ENCODE measurements at regions not wholly inside any gene's neighbourhood (a gene's known extent, or its start where the extent isn't known, plus 50 kb on each side); places are given as distances from the start of the nearest gene placed in this dataset.
A peak's percentile ranks its signal among the peaks of the same experiment; 100 is the strongest.

GRCh38 chr6:21986703-21987102, 310.1 kb downstream of the PRL start:
- POLR2A ChIA-PET, result no interaction called here
- DNase-seq, result no peak
- peak overlapping the region; percentile 90 to 94 for H3K27ac ChIP-seq (ENCODE audit: low read depth in 2 of 2, low read length in 1 of 2)
- WGBS (ENCODE audit: low lambda C conversion rate), result 73% methylated on average over 6 of the region's 6 CpGs
- peaks cover 8% of the 10 kb centered on the region for H3K79me2 ChIP-seq (ENCODE audit: insufficient read depth)
- peaks cover 13% of the 10 kb centered on the region for H3F3A ChIP-seq (replicated peaks; ENCODE audit: insufficient read depth)
- H3K4me2 ChIP-seq, result peak overlapping the region; percentile 61
- no peaks in the 10 kb centered on the region for H3K36me3 ChIP-seq (replicated peaks in 1 of 2; ENCODE audit: control insufficient read depth in 1 of 2, insufficient read depth in 2 of 2, low read length in 1 of 2)
- no peaks in the 10 kb centered on the region for H3K9me2 ChIP-seq
- H3K4me3 ChIP-seq (ENCODE audit: low read depth in 2 of 2, low read length in 1 of 2), result no peak overlapping the region
- H2AFZ ChIP-seq (ENCODE audit: low read depth), result no peak overlapping the region
- CTCF ChIA-PET, result interaction anchor here (0.9 kb wide), 1 partner anchor 23 kb away, joined by 3 read pairs; no protein-coding TSS in a partner anchor
- H4K20me1 ChIP-seq (ENCODE audit: insufficient read depth), result no peaks in the 10 kb centered on the region
- H3K27me3 ChIP-seq (ENCODE audit: insufficient read depth), result no peaks in the 10 kb centered on the region
- H3K9ac ChIP-seq, result peak overlapping the region; percentile 38; the same call in 1 of the 2 replicates
- H3K4me1 ChIP-seq (ENCODE audit: control insufficient read depth in 1 of 2, insufficient read depth in 2 of 2, low read depth in 1 of 2, low read length in 1 of 2), result peaks cover 28 to 32% of the 10 kb centered on the region in 2 experiments
- no peak for TF ChIP-seq SMC3 (IDR thresholded peaks at IDR 0.05; ENCODE audit: low read depth, low read length)
- no peak for TF ChIP-seq SIN3A (IDR thresholded peaks at IDR 0.05; ENCODE audit: borderline replicate concordance, low read depth, low read length)
- TF ChIP-seq EP300 (IDR thresholded peaks at IDR 0.05; ENCODE audit: borderline replicate concordance in 1 of 2, low read depth in 1 of 2, low read length in 1 of 2), result no peak
- no peak for TF ChIP-seq ZBTB33 (IDR thresholded peaks at IDR 0.05; ENCODE audit: borderline replicate concordance, low read depth)
- no peak for TF ChIP-seq RFX5 (IDR thresholded peaks at IDR 0.05; ENCODE audit: low read length)
- no peak for TF ChIP-seq YY1 (IDR thresholded peaks at IDR 0.05; ENCODE audit: low read depth)
- TF ChIP-seq EZH2phosphoT487 (IDR thresholded peaks at IDR 0.05; ENCODE audit: borderline replicate concordance, low read depth), result no peak
- TF ChIP-seq FOXM1 (IDR thresholded peaks at IDR 0.05; ENCODE audit: low read depth), result no peak
- TF ChIP-seq GATA2 (CRISPR knock-in tag; IDR thresholded peaks at IDR 0.05), result no peak
- TF ChIP-seq PBX3 (IDR thresholded peaks at IDR 0.05), result no peak
- no peak for TF ChIP-seq CTCF (IDR thresholded peaks at IDR 0.05)
- no peak for TF ChIP-seq MEF2A (IDR thresholded peaks at IDR 0.05; ENCODE audit: borderline replicate concordance, low read depth)
- TF ChIP-seq USF1 (IDR thresholded peaks at IDR 0.05; ENCODE audit: borderline replicate concordance, low read depth), result no peak
- TF ChIP-seq NRF1 (IDR thresholded peaks at IDR 0.05; ENCODE audit: low read depth, low read length), result no peak
- no peak for TF ChIP-seq USF2 (IDR thresholded peaks at IDR 0.05; ENCODE audit: borderline replicate concordance, low read depth, low read length)
- no peaks in the 10 kb centered on the region for H3K9me3 ChIP-seq
